ENCODE measurements at regions not wholly inside any gene's neighbourhood (a gene's known extent, or its start where the extent isn't known, plus 50 kb on each side); places are given as distances from the start of the nearest gene placed in this dataset.

DNA sequence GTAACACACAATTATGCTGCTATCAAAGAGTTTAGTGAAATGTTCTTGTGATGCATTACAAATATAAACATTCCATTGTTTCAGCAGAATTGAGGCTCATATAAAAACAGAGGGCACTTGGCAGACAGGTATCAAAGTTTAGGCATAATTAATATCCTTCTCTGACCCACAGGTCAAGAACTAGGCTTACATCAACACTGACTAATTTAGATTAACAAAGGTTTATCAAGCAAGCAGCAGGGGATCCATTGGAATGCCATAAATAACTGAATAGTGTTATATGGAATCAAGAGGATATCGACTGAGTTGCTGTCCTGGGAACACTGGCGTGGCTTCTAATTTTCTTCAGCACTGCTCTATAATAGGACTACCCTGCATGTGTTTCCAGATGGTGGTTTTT lies 414.5 kb upstream of the ARRDC3 start:
- no peak overlapping the region for H2AFZ ChIP-seq (ENCODE audit: low read depth, low read length)
- DNase-seq (ENCODE audit: low read depth, low spot score): no peak
- no peaks in the 10 kb centered on the region for H3K79me2 ChIP-seq (ENCODE audit: control insufficient read depth, insufficient read depth, low read length)
- no peaks in the 10 kb centered on the region for H3K36me3 ChIP-seq (ENCODE audit: control insufficient read depth in 2 of 2, extremely low read depth in 1 of 2, insufficient read depth in 2 of 2, low read length in 2 of 2)
- no peak for TF ChIP-seq POLR2AphosphoS5 (IDR thresholded peaks at IDR 0.05; ENCODE audit: insufficient read depth, low read depth, low read length)
- no peak for TF ChIP-seq EZH2 (IDR thresholded peaks at IDR 0.05; ENCODE audit: borderline replicate concordance, low read depth, low read length, severe bottlenecking)
- no peak for TF ChIP-seq JUN (IDR thresholded peaks at IDR 0.05; ENCODE audit: borderline replicate concordance, insufficient read depth, insufficient read length, low read depth)
- TF ChIP-seq, protein P1, sequence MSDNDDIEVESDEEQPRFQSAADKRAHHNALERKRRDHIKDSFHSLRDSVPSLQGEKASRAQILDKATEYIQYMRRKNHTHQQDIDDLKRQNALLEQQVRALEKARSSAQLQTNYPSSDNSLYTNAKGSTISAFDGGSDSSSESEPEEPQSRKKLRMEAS (IDR thresholded peaks at IDR 0.05; ENCODE audit: insufficient read depth, insufficient read length): no peak
- no peak for TF ChIP-seq GATA2 (IDR thresholded peaks at IDR 0.05; ENCODE audit: insufficient read depth, insufficient read length, low read depth, low read length)
- TF ChIP-seq MYC (IDR thresholded peaks at IDR 0.05; ENCODE audit: low read depth, low read length): no peak
- no peak for TF ChIP-seq FOS (IDR thresholded peaks at IDR 0.05; ENCODE audit: borderline replicate concordance, insufficient read depth, low read length)
- no peak for TF ChIP-seq POLR2A (IDR thresholded peaks at IDR 0.05; ENCODE audit: low read depth, low read length)
- TF ChIP-seq, protein P2, sequence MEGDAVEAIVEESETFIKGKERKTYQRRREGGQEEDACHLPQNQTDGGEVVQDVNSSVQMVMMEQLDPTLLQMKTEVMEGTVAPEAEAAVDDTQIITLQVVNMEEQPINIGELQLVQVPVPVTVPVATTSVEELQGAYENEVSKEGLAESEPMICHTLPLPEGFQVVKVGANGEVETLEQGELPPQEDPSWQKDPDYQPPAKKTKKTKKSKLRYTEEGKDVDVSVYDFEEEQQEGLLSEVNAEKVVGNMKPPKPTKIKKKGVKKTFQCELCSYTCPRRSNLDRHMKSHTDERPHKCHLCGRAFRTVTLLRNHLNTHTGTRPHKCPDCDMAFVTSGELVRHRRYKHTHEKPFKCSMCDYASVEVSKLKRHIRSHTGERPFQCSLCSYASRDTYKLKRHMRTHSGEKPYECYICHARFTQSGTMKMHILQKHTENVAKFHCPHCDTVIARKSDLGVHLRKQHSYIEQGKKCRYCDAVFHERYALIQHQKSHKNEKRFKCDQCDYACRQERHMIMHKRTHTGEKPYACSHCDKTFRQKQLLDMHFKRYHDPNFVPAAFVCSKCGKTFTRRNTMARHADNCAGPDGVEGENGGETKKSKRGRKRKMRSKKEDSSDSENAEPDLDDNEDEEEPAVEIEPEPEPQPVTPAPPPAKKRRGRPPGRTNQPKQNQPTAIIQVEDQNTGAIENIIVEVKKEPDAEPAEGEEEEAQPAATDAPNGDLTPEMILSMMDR (IDR thresholded peaks at IDR 0.05; ENCODE audit: extremely low read depth in 1 of 2, insufficient read depth in 1 of 2, low read depth in 1 of 2, low read length in 2 of 2): no peak
- intact Hi-C loops (cut with micrococcal nuclease): no loop called here
- no peak overlapping the region for H3K9ac ChIP-seq (replicated peaks; ENCODE audit: extremely low read depth, insufficient read depth, low read length)
- no TSS peak for BruUV-seq (replicated peaks)
- no peaks in the 10 kb centered on the region for H3K4me1 ChIP-seq (ENCODE audit: control insufficient read depth, extremely low read depth, insufficient read depth, low read length)
- no peaks in the 10 kb centered on the region for H3K27me3 ChIP-seq (ENCODE audit: control insufficient read depth in 2 of 2, insufficient read depth in 2 of 2, low read length in 2 of 2)
- no peak overlapping the region for H3K27ac ChIP-seq (ENCODE audit: insufficient read depth, low read depth, low read length)
- ChIA-PET POLR2A (no interaction called here), CTCF (no interaction called here)
- H3K9me1 ChIP-seq (replicated peaks; ENCODE audit: control insufficient read depth, extremely low read depth, insufficient read depth, low read length): no peaks in the 10 kb centered on the region
- FAIRE-seq: no peak
- dilution Hi-C loops (cut with MboI; ENCODE audit: extremely low pct_ligation_motif_present, low sequenced_read_pairs): no loop called here
- no peak overlapping the region for H3K4me2 ChIP-seq (ENCODE audit: insufficient read depth, low read length)
- H3K9me3 ChIP-seq (replicated peaks; ENCODE audit: control insufficient read depth, insufficient read depth, low read length): peaks cover 2% of the 10 kb centered on the region
- H4K20me1 ChIP-seq (replicated peaks; ENCODE audit: control insufficient read depth, extremely low read depth, insufficient read depth, low read length): no peaks in the 10 kb centered on the region
- H3K4me3 ChIP-seq (replicated peaks in 1 of 3; ENCODE audit: insufficient read depth in 1 of 3, low read depth in 1 of 3, low read length in 3 of 3): no peak overlapping the region

Measured in endothelial cell of umbilical vein (primary cell).